ENCODE measurements at regions not wholly inside any gene's neighbourhood (a gene's known extent, or its start where the extent isn't known, plus 50 kb on each side); places are given as distances from the start of the nearest gene placed in this dataset.

DNA sequence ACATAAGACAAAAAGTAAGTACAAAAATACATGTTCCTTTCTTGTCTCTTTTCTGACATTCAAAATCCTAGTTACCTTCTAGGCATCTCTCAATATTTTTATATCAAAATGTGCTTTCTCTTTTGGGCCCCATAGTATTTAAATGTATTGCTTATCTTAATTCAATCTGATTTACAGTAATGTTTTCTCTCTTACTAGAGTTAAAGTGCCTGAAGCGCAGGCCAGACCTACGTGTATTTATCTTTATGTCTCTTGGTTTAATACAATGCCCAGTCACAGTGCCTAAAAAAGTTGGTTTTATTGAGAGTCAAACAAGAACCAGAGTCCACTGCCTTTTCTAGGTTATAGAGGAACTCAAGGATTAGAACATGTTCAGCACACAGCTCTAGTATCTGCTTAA is 64.3 kb downstream of the FANCF start (continued):
- TF ChIP-seq, protein P1, sequence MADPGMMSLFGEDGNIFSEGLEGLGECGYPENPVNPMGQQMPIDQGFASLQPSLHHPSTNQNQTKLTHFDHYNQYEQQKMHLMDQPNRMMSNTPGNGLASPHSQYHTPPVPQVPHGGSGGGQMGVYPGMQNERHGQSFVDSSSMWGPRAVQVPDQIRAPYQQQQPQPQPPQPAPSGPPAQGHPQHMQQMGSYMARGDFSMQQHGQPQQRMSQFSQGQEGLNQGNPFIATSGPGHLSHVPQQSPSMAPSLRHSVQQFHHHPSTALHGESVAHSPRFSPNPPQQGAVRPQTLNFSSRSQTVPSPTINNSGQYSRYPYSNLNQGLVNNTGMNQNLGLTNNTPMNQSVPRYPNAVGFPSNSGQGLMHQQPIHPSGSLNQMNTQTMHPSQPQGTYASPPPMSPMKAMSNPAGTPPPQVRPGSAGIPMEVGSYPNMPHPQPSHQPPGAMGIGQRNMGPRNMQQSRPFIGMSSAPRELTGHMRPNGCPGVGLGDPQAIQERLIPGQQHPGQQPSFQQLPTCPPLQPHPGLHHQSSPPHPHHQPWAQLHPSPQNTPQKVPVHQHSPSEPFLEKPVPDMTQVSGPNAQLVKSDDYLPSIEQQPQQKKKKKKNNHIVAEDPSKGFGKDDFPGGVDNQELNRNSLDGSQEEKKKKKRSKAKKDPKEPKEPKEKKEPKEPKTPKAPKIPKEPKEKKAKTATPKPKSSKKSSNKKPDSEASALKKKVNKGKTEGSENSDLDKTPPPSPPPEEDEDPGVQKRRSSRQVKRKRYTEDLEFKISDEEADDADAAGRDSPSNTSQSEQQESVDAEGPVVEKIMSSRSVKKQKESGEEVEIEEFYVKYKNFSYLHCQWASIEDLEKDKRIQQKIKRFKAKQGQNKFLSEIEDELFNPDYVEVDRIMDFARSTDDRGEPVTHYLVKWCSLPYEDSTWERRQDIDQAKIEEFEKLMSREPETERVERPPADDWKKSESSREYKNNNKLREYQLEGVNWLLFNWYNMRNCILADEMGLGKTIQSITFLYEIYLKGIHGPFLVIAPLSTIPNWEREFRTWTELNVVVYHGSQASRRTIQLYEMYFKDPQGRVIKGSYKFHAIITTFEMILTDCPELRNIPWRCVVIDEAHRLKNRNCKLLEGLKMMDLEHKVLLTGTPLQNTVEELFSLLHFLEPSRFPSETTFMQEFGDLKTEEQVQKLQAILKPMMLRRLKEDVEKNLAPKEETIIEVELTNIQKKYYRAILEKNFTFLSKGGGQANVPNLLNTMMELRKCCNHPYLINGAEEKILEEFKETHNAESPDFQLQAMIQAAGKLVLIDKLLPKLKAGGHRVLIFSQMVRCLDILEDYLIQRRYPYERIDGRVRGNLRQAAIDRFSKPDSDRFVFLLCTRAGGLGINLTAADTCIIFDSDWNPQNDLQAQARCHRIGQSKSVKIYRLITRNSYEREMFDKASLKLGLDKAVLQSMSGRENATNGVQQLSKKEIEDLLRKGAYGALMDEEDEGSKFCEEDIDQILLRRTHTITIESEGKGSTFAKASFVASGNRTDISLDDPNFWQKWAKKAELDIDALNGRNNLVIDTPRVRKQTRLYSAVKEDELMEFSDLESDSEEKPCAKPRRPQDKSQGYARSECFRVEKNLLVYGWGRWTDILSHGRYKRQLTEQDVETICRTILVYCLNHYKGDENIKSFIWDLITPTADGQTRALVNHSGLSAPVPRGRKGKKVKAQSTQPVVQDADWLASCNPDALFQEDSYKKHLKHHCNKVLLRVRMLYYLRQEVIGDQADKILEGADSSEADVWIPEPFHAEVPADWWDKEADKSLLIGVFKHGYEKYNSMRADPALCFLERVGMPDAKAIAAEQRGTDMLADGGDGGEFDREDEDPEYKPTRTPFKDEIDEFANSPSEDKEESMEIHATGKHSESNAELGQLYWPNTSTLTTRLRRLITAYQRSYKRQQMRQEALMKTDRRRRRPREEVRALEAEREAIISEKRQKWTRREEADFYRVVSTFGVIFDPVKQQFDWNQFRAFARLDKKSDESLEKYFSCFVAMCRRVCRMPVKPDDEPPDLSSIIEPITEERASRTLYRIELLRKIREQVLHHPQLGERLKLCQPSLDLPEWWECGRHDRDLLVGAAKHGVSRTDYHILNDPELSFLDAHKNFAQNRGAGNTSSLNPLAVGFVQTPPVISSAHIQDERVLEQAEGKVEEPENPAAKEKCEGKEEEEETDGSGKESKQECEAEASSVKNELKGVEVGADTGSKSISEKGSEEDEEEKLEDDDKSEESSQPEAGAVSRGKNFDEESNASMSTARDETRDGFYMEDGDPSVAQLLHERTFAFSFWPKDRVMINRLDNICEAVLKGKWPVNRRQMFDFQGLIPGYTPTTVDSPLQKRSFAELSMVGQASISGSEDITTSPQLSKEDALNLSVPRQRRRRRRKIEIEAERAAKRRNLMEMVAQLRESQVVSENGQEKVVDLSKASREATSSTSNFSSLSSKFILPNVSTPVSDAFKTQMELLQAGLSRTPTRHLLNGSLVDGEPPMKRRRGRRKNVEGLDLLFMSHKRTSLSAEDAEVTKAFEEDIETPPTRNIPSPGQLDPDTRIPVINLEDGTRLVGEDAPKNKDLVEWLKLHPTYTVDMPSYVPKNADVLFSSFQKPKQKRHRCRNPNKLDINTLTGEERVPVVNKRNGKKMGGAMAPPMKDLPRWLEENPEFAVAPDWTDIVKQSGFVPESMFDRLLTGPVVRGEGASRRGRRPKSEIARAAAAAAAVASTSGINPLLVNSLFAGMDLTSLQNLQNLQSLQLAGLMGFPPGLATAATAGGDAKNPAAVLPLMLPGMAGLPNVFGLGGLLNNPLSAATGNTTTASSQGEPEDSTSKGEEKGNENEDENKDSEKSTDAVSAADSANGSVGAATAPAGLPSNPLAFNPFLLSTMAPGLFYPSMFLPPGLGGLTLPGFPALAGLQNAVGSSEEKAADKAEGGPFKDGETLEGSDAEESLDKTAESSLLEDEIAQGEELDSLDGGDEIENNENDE (IDR thresholded peaks at IDR 0.05; ENCODE audit: insufficient replicate concordance, low read length) = no peak
- no peak for TF ChIP-seq RNF2 (IDR thresholded peaks at IDR 0.05; ENCODE audit: borderline replicate concordance, low read depth, low read length, missing control alignments, poor library complexity, severe bottlenecking)
- TF ChIP-seq EGR1 (IDR thresholded peaks at IDR 0.05; ENCODE audit: borderline replicate concordance, low read depth, low read length) = no peak
- TF ChIP-seq CBX5 (IDR thresholded peaks at IDR 0.05; ENCODE audit: low read depth, low read length) = no peak
- TF ChIP-seq, protein P2, sequence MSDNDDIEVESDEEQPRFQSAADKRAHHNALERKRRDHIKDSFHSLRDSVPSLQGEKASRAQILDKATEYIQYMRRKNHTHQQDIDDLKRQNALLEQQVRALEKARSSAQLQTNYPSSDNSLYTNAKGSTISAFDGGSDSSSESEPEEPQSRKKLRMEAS (IDR thresholded peaks at IDR 0.05) = no peak
- TF ChIP-seq KDM1A (IDR thresholded peaks at IDR 0.05; ENCODE audit: borderline replicate concordance, low read length) = no peak

Data from H1 (cell line).